IPS-18a (cell line): ENCODE measurements at regions not wholly inside any gene's neighbourhood (a gene's known extent, or its start where the extent isn't known, plus 50 kb on each side); places are given as distances from the start of the nearest gene placed in this dataset.

Experiments used
- H3K27ac ChIP-seq: one replicate; pipeline ENCODE4 v1.5.1; 2013; ENCODE audit warnings: low read length
- H3K27me3 ChIP-seq: one replicate; pipeline ENCODE4 v1.6.1; 2013; ENCODE audit warnings: mild to moderate bottlenecking, low read length; ENCODE audit not compliant: control insufficient read depth, insufficient read depth
- H3K36me3 ChIP-seq: one replicate; pipeline ENCODE4 v1.6.1; 2013; ENCODE audit warnings: low read depth, low read length; ENCODE audit not compliant: control insufficient read depth
- H3K4me1 ChIP-seq: one replicate; pipeline ENCODE4 v1.6.1; 2013; ENCODE audit warnings: low read depth, low read length; ENCODE audit not compliant: control insufficient read depth
- H3K4me3 ChIP-seq: one replicate; pipeline ENCODE4 v1.5.1; 2013; ENCODE audit warnings: low read length
- H3K9ac ChIP-seq: one replicate; pipeline ENCODE4 v1.6.1; 2013; ENCODE audit warnings: mild to moderate bottlenecking, low read length, moderate library complexity
- H3K9me3 ChIP-seq: one replicate; pipeline ENCODE4 v1.6.1; 2013; ENCODE audit warnings: low read depth, low read length; ENCODE audit not compliant: control insufficient read depth

DNA sequence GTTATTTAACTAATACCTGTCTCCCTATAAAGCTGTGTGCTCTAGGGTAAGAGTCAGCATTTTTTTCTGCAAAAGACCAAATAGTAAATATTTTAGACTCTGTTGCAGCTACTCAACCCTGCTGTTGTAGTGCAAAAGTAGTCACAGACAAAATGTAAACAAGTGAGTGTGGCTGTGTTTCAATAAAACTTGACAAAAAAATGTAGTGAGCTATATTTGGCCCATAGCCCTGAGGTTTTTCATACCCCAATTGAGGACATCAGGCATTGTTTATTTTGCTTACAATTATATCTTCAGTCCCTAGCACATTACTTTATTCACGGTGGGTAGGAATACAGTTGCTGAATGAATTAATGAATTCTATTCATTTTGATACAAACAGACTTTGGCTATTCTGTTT is 58.7 kb upstream of the TBC1D5 start:
- H3K27ac ChIP-seq: no peak overlapping the region
- H3K4me1 ChIP-seq: no peaks in the 10 kb centered on the region
- no peaks in the 10 kb centered on the region for H3K9me3 ChIP-seq
- no peaks in the 10 kb centered on the region for H3K36me3 ChIP-seq
- H3K27me3 ChIP-seq: no peaks in the 10 kb centered on the region
- H3K9ac ChIP-seq: no peak overlapping the region
- H3K4me3 ChIP-seq: no peak overlapping the region

DNA sequence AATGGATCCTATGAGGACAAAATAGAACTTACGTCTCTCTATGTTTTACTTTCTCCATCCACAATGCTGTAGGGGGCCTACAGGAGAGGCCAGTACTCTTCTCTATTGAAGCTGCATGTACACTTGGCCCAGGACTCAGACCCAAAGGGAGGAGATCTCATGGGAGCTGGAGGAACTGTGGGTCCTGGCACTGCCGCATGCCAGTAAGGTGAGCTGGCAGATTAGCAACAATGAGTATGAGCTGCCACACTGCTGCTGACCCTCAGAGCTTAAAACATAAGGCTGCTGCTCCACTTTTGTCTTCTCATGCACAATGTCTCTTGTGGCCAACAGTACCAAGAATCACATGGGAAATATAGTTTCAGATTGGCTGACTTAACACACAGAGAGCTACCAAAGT is 57.8 kb upstream of the TBC1D5 start:
- no peak overlapping the region for H3K9ac ChIP-seq
- no peaks in the 10 kb centered on the region for H3K36me3 ChIP-seq
- H3K4me1 ChIP-seq: no peaks in the 10 kb centered on the region
- no peaks in the 10 kb centered on the region for H3K9me3 ChIP-seq
- no peak overlapping the region for H3K27ac ChIP-seq
- H3K4me3 ChIP-seq: no peak overlapping the region
- no peaks in the 10 kb centered on the region for H3K27me3 ChIP-seq

DNA sequence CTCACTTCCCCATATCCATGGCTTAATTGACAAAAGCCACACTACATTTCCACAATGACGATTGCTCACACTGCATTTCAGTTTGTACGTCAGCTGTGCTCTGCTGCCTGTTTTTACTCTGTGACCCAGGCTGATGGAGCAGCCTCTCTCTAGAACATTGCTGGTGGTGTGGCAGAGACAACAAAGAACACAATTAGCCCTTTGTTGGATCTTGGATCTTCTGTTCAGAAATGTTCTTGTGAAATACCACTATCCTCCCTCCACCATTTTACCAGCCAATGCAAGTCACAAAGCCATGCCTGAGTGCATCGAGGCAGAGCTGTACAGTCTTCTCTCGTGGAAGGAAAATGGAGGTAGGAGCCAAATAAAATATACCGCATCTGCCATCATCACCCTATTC is 56.9 kb upstream of the TBC1D5 start:
- Histone ChIP-seq H3K27ac (no peak overlapping the region), H3K9me3 (no peaks in the 10 kb centered on the region), H3K27me3 (no peaks in the 10 kb centered on the region), H3K4me1 (no peaks in the 10 kb centered on the region), H3K36me3 (no peaks in the 10 kb centered on the region), H3K4me3 (no peak overlapping the region), H3K9ac (no peak overlapping the region)

DNA sequence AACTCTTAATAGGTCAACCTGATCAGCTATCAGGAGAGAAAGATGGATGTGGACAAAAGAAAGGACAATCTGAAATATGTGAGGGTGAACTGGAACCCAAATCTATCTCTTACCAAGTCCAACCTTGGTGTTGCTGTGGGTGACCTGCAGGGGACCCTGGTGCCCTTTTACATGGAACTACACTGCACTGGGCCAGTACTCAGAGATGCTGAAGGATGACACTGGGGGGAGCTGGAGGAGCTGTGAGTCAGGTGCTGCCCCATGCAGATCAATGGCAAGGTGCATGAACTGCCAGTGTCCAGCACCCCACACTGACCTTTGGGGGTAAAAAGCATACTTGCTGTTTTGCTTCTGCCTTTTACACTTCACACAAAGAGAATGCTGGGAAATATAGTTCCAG is 55.6 kb upstream of the TBC1D5 start:
- Histone ChIP-seq H3K27me3 (no peaks in the 10 kb centered on the region), H3K4me1 (no peaks in the 10 kb centered on the region), H3K9me3 (no peaks in the 10 kb centered on the region), H3K27ac (no peak overlapping the region), H3K9ac (no peak overlapping the region), H3K36me3 (no peaks in the 10 kb centered on the region), H3K4me3 (no peak overlapping the region)

DNA sequence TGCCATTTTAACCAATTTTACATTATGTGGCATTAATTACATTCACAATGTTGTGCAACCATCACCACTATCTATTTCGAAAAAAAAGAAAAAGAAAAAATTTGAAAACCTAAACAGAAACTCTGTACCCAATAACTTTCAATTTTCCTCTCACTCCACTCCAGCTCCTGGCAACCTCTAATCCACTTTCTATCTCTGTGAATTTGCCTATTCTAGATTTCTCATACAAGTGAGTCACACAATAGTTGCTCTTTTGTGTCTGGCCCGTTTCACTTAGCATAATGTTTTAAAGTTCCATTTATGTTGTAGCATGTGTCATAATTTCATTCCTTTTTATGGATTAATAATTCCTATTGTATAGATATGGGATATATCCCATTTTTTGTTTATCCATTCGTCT is 53.3 kb upstream of the TBC1D5 start:
- Histone ChIP-seq H3K27ac (no peak overlapping the region), H3K4me3 (no peak overlapping the region)

DNA sequence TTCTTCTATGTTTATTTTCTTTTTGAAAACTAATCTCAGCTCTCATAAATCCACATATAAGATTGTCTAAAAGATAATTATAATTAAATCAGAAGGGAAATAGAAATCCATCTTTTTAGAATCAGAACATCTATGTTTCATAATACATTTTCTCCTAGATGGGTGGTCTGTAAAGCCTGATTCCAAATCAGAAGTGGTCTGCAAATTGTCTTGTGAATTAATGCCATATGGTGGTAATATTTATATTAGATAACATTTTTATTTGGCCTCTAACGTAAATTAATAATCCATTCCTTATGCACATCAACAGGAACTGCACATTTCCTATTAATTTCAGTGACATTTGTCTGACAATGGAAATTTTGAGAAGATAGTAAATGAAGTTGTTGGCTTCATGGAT is 52.8 kb upstream of the TBC1D5 start:
- H3K4me1 ChIP-seq: no peaks in the 10 kb centered on the region
- H3K27ac ChIP-seq: no peak overlapping the region
- no peak overlapping the region for H3K4me3 ChIP-seq
- H3K9ac ChIP-seq: no peak overlapping the region
- H3K9me3 ChIP-seq: no peaks in the 10 kb centered on the region
- no peaks in the 10 kb centered on the region for H3K36me3 ChIP-seq
- no peaks in the 10 kb centered on the region for H3K27me3 ChIP-seq

More for the DNA sequence above, 53.3 kb upstream of the TBC1D5 start:
- Histone ChIP-seq H3K36me3 (no peaks in the 10 kb centered on the region), H3K9ac (no peak overlapping the region), H3K9me3 (no peaks in the 10 kb centered on the region), H3K4me1 (no peaks in the 10 kb centered on the region), H3K27me3 (no peaks in the 10 kb centered on the region)

DNA sequence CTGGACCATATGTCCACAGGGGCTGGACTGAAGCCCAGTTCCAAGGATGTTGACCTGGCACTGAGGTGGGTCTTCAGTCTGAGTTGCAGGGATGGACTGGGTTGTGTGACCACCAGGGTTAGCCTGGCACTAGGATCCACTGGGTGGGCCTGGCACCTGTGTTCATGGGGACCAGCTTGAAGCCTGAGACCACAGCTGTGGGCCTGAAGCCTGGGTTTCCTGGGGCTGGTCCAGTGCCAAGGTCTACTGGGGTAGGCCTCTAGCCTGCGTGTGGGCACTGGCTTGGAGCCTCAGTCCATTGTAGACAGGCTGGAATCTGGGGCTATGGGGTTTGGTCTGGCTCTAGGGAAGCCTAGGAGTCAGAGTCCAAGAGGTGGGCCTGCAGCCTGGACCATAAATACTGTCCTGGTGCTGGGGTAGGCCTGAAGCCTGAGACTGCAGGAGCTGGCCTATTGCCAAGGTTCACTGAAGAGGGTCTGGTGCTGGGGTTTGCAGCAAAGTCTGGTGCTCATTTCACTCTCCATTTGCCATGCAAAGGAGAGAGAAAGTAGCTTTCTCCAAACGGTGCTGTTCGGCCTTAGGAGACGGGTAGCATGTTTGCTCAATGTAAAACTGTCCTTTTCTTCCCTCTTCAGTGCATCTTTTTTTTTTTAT is 51.2 kb upstream of the TBC1D5 start:
- Histone ChIP-seq H3K4me3 (no peak overlapping the region), H3K9ac (no peak overlapping the region), H3K9me3 (no peaks in the 10 kb centered on the region), H3K4me1 (no peaks in the 10 kb centered on the region), H3K27ac (no peak overlapping the region), H3K27me3 (no peaks in the 10 kb centered on the region), H3K36me3 (no peaks in the 10 kb centered on the region)
